HCT116 (cell line): ENCODE measurements at regions not wholly inside any gene's neighbourhood (a gene's known extent, or its start where the extent isn't known, plus 50 kb on each side); places are given as distances from the start of the nearest gene placed in this dataset.

ENCODE experiments used
- ATAC-seq: fragments of 200-7000 bp; cut with Tn5 transposase; 2 replicates; pipeline ENCODE4 v1.9.1; 2020; ENCODE audit warnings: mild to moderate bottlenecking, moderate library complexity
- BruUV-seq: library from RNA; stranded (reverse); fragments of 400-500 nt; replicated peaks from 2 replicates; lab custom pipeline; 2021; lab: Mats Ljungman, UMichigan
- CTCF ChIA-PET: fragments of 300-600 bp; sonication (Branson Sonifier 250); formaldehyde crosslinking; loops from one replicate; lab custom pipeline; 2021; ENCODE audit warnings: antibody characterized with exemption; lab: Charles Lee
- POLR2A ChIA-PET: fragments of 300-600, 350-600 bp; sonication (Branson Sonifier 250); formaldehyde crosslinking; loops from one replicate; lab custom pipeline; 2021; ENCODE audit warnings: antibody characterized with exemption; lab: Charles Lee
- RAD21 ChIA-PET, 2 experiments: fragments of 300-600 bp; sonication (Branson Sonifier 250); formaldehyde crosslinking; loops; one replicate each; lab custom pipeline; 2023; ENCODE audit warnings: low total read pairs in 2 of 2; ENCODE audit not compliant: uncharacterized antibody in 2 of 2, unreplicated experiment in 2 of 2, low non-redundant PET in 1 of 2; lab: Charles Lee
- DNase-seq: peaks from one replicate; pipeline ENCODE4 v3.0.0-alpha.2; 2010; ENCODE audit warnings: low read depth, low spot score
- H2AFZ ChIP-seq: fragments of 200-600 bp; shearing (Covaris generic), sonication (generic); 2 replicates; pipeline ENCODE4 v1.6.1; 2017; ENCODE audit warnings: low read depth, mixed run types, mixed read lengths, antibody characterized with exemption, low read length; ENCODE audit not compliant: poor library complexity, severe bottlenecking
- H3K27ac ChIP-seq: 2 replicates; pipeline ENCODE4 v1.5.1; 2012; ENCODE audit warnings: low read depth, low read length
- H3K27me3 ChIP-seq: fragments of 200-600 bp; sonication (generic); 2 replicates; pipeline ENCODE4 v1.6.1; 2016; ENCODE audit warnings: mixed run types, low read length, mixed read lengths; ENCODE audit not compliant: insufficient read depth
- H3K36me3 ChIP-seq, 2 experiments: fragments of 200-500 bp in 1 of 2; fragments of 200-600 bp in 1 of 2; sonication (Bioruptor generic) in 1 of 2; sonication (generic) in 1 of 2; 2 replicates each; pipeline versions ENCODE4 v1.5.1 to v1.6.1; 2014 to 2016; ENCODE audit warnings: low read length in 2 of 2, inconsistent platforms in 1 of 2, mixed read lengths in 1 of 2, mixed run types in 1 of 2; ENCODE audit not compliant: insufficient read depth in 2 of 2, control insufficient read depth in 1 of 2
- H3K4me1 ChIP-seq, 2 experiments: fragments of 200-600 bp in 1 of 2; sonication (generic) in 1 of 2; 2 replicates each; pipeline versions ENCODE4 v1.5.1 to v1.6.1; 2012 to 2017; ENCODE audit warnings: low read length in 2 of 2, inconsistent platforms in 1 of 2, mild to moderate bottlenecking in 1 of 2, mixed read lengths in 1 of 2, mixed run types in 1 of 2, moderate library complexity in 1 of 2; ENCODE audit not compliant: insufficient read depth in 2 of 2, control insufficient read depth in 1 of 2
- H3K4me2 ChIP-seq: fragments of 200-600 bp; sonication (generic); 2 replicates; pipeline ENCODE4 v1.6.1; 2017; ENCODE audit warnings: mixed run types, low read length, mixed read lengths
- H3K4me3 ChIP-seq, 2 experiments: fragments of 200-600 bp in 1 of 2; sonication (generic) in 1 of 2; replicated peaks in 1 of 2; 2 replicates each; pipeline ENCODE4 v1.5.1; 2011 to 2016; ENCODE audit warnings: low read length in 2 of 2, control low read depth in 1 of 2, low read depth in 1 of 2, mild to moderate bottlenecking in 1 of 2, mixed read lengths in 1 of 2, mixed run types in 1 of 2
- H3K79me2 ChIP-seq: fragments of 200-600 bp; sonication (generic); 2 replicates; pipeline ENCODE4 v1.6.1; 2017; ENCODE audit warnings: mild to moderate bottlenecking, mixed run types, low read length, moderate library complexity, mixed read lengths; ENCODE audit not compliant: insufficient read depth
- H3K9ac ChIP-seq: fragments of 200-600 bp; sonication (generic); 2 replicates; pipeline ENCODE4 v1.6.1; 2016; ENCODE audit warnings: low read length, mixed read lengths
- H3K9me2 ChIP-seq: fragments of 200-600 bp; sonication (generic), shearing (Covaris generic); 2 replicates; pipeline ENCODE4 v1.6.1; 2017; ENCODE audit warnings: mixed run types, mild to moderate bottlenecking, moderate library complexity; ENCODE audit not compliant: insufficient read depth
- H3K9me3 ChIP-seq, 2 experiments: fragments of 200-500 bp in 1 of 2; fragments of 200-600 bp in 1 of 2; sonication (Bioruptor generic) in 1 of 2; sonication (generic) in 1 of 2; 2 replicates each; pipeline ENCODE4 v1.6.1; 2014 to 2017; ENCODE audit warnings: low read length in 2 of 2, mixed read lengths in 2 of 2, inconsistent platforms in 1 of 2, low read depth in 1 of 2, mild to moderate bottlenecking in 1 of 2, mixed run types in 1 of 2, moderate library complexity in 1 of 2; ENCODE audit not compliant: control insufficient read depth in 1 of 2, insufficient read depth in 1 of 2
- H4K20me1 ChIP-seq: fragments of 200-600 bp; sonication (generic), shearing (Covaris generic); 2 replicates; pipeline ENCODE4 v1.6.1; 2017; ENCODE audit warnings: mixed run types, mild to moderate bottlenecking, moderate library complexity; ENCODE audit not compliant: insufficient read depth
- POLR2A ChIP-seq: IDR thresholded peaks from 2 replicates; pipeline ENCODE4 v1.7.0; 2011; ENCODE audit warnings: borderline replicate concordance; ENCODE audit not compliant: insufficient read depth, insufficient read length; ENCODE audit errors: extremely low read depth
- POLR2AphosphoS5 ChIP-seq: IDR thresholded peaks from 2 replicates; pipeline ENCODE4 v1.6.1; 2011; ENCODE audit warnings: mild to moderate bottlenecking, low read depth, low read length, moderate library complexity
- YY1 ChIP-seq: IDR thresholded peaks from 2 replicates; pipeline ENCODE4 v1.6.1; 2011; ENCODE audit warnings: low read length, low read depth, moderate library complexity, mild to moderate bottlenecking; ENCODE audit not compliant: insufficient replicate concordance; ENCODE audit errors: extremely low read depth
- intact Hi-C: fragments of 100-400 bp; cut with micrococcal nuclease; formaldehyde crosslinking; loops from 2 replicates; pipeline ENCODE4 v1.10.0; 2022
- TF ChIP-seq, protein P1 (sequence below): IDR thresholded peaks from 2 replicates; pipeline ENCODE4 v1.6.1; 2012
- TF ChIP-seq, protein P2 (sequence below): IDR thresholded peaks from 2 replicates; pipeline ENCODE4 v1.6.1; 2011; ENCODE audit warnings: mild to moderate bottlenecking, low read length, moderate library complexity; ENCODE audit not compliant: insufficient replicate concordance; ENCODE audit errors: extremely low read depth

DNA sequence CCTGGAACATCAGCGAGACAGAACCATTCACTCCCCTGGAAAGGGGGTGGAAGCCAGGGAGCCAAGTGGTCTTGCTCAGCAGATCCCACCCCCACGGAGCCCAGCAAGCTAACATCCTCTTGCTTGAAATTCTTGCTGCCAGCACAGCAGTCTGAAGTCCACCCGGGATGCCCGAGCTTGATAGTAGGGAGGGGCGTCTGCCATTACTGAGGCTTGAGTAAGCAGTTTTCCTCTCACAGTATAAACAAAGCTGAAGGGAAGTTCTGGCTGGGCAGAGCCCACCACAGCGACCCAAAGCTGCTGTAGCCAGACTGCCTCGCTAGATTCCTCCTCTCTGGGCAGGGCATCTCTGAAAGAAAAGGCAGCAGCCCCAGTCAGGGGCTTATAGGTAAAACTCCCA lies 764.8 kb upstream of the LUZP2 start:
- Histone ChIP-seq H3K79me2 (no peaks in the 10 kb centered on the region), H3K27ac (no peak overlapping the region), H3K4me1 (no peaks in the 10 kb centered on the region), H3K9ac (no peak overlapping the region), H3K4me2 (no peak overlapping the region), H2AFZ (no peak overlapping the region), H3K9me2 (no peaks in the 10 kb centered on the region), H3K4me3 (no peak overlapping the region), H4K20me1 (no peaks in the 10 kb centered on the region), H3K27me3 (no peaks in the 10 kb centered on the region), H3K9me3 (peaks cover 6 to 7% of the 10 kb centered on the region in 2 experiments; a peak in 2 of 4 replicates), H3K36me3 (no peaks in the 10 kb centered on the region)
- no peak for TF ChIP-seq YY1
- TF ChIP-seq POLR2A = no peak
- ATAC-seq (no peak), DNase-seq (no peak)
- intact Hi-C loops = no loop called here
- POLR2A ChIA-PET = no interaction called here
- CTCF ChIA-PET = no interaction called here
- no TSS peak for BruUV-seq
- RAD21 ChIA-PET = no interaction called here

DNA sequence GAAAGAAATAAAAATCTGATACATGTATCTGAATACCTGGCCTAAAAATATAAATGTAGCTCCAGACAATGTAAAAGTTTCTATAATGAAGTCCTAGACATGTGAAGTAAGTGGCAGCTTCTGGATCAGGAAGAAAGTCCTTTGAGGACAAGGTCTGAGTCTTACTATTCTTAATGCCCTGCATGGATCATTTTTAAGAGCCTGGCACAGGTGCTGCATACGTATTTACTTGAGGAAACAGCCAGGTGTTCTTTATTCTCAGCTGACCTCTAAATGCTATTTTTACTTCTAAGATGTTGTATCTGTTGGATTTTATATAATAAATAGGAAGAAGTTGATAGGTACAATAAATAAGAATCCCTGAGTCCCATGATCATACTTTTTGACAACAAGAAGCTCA lies 750.0 kb upstream of the LUZP2 start:
- Histone ChIP-seq H3K9me2 (no peaks in the 10 kb centered on the region), H3K27ac (no peak overlapping the region), H4K20me1 (no peaks in the 10 kb centered on the region), H2AFZ (no peak overlapping the region), H3K4me3 (no peak overlapping the region), H3K36me3 (no peaks in the 10 kb centered on the region), H3K4me2 (no peak overlapping the region), H3K9me3 (peaks cover 13 to 24% of the 10 kb centered on the region in 2 experiments; a peak in 2 of 4 replicates), H3K79me2 (no peaks in the 10 kb centered on the region), H3K9ac (no peak overlapping the region), H3K4me1 (no peaks in the 10 kb centered on the region), H3K27me3 (no peaks in the 10 kb centered on the region)
- ChIA-PET CTCF (no interaction called here), POLR2A (no interaction called here), RAD21 (no interaction called here)
- TF ChIP-seq POLR2AphosphoS5 (no peak), POLR2A (no peak)
- TF ChIP-seq, protein P1, sequence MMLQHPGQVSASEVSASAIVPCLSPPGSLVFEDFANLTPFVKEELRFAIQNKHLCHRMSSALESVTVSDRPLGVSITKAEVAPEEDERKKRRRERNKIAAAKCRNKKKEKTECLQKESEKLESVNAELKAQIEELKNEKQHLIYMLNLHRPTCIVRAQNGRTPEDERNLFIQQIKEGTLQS = no peak
- TF ChIP-seq, protein P2, sequence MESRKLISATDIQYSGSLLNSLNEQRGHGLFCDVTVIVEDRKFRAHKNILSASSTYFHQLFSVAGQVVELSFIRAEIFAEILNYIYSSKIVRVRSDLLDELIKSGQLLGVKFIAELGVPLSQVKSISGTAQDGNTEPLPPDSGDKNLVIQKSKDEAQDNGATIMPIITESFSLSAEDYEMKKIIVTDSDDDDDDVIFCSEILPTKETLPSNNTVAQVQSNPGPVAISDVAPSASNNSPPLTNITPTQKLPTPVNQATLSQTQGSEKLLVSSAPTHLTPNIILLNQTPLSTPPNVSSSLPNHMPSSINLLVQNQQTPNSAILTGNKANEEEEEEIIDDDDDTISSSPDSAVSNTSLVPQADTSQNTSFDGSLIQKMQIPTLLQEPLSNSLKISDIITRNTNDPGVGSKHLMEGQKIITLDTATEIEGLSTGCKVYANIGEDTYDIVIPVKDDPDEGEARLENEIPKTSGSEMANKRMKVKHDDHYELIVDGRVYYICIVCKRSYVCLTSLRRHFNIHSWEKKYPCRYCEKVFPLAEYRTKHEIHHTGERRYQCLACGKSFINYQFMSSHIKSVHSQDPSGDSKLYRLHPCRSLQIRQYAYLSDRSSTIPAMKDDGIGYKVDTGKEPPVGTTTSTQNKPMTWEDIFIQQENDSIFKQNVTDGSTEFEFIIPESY = no peak
- no TSS peak for BruUV-seq
- ATAC-seq (no peak), DNase-seq (no peak)
- intact Hi-C loops = no loop called here
